SU-DHL-6 (cell line): ENCODE measurements at regions not wholly inside any gene's neighbourhood (a gene's known extent, or its start where the extent isn't known, plus 50 kb on each side); places are given as distances from the start of the nearest gene placed in this dataset.

Source experiments
- H2AFZ ChIP-seq: fragments of 200-600 bp; sonication (generic); 2 replicates; pipeline ENCODE4 v1.6.1; 2014; ENCODE audit warnings: low read depth, mild to moderate bottlenecking, moderate library complexity, mixed read lengths, antibody characterized with exemption, low read length; ENCODE audit not compliant: severe bottlenecking
- H3F3A ChIP-seq: fragments of 200-600 bp; shearing (Covaris generic); 2 replicates; pipeline ENCODE4 v1.6.0; 2016; ENCODE audit warnings: antibody characterized with exemption, mild to moderate bottlenecking; ENCODE audit not compliant: insufficient read depth
- H3K27ac ChIP-seq: fragments of 200-600 bp; sonication (generic); 2 replicates; pipeline ENCODE4 v1.5.1; 2016; ENCODE audit warnings: low read depth, mild to moderate bottlenecking, low read length, moderate library complexity, mixed read lengths
- H3K27me3 ChIP-seq: fragments of 200-600 bp; sonication (generic), shearing (Covaris generic); 2 replicates; pipeline ENCODE4 v1.6.0; 2014; ENCODE audit warnings: mild to moderate bottlenecking, low read length
- H3K36me3 ChIP-seq: fragments of 200-600 bp; sonication (generic); 2 replicates; pipeline ENCODE4 v1.6.1; 2014; ENCODE audit warnings: mild to moderate bottlenecking, low read length, mixed read lengths
- H3K4me2 ChIP-seq: fragments of 300-600, 200-600 bp; shearing (Covaris generic), sonication (generic); 2 replicates; pipeline ENCODE4 v1.6.0; 2014; ENCODE audit warnings: low read length, low read depth, mild to moderate bottlenecking; ENCODE audit not compliant: poor library complexity, severe bottlenecking
- H3K4me3 ChIP-seq: fragments of 200-600 bp; sonication (generic); 2 replicates; pipeline ENCODE4 v1.5.1; 2014; ENCODE audit warnings: antibody characterized with exemption, low read length, mild to moderate bottlenecking, mixed read lengths; ENCODE audit not compliant: insufficient read depth, poor library complexity, severe bottlenecking
- H3K79me2 ChIP-seq: fragments of 200-600 bp; sonication (generic); 2 replicates; pipeline ENCODE4 v1.6.1; 2014; ENCODE audit warnings: mild to moderate bottlenecking, low read length, moderate library complexity; ENCODE audit not compliant: insufficient read depth
- H3K9ac ChIP-seq: fragments of 200-600 bp; sonication (generic); 2 replicates; pipeline ENCODE4 v1.7.0; 2014; ENCODE audit warnings: mild to moderate bottlenecking, low read length
- H3K9me2 ChIP-seq: fragments of 200-600 bp; sonication (generic); replicated peaks from 2 replicates; pipeline ENCODE4 v1.6.1; 2014; ENCODE audit warnings: low read length; ENCODE audit not compliant: insufficient read depth
- H3K9me3 ChIP-seq: fragments of 200-600 bp; sonication (generic); 2 replicates; pipeline ENCODE4 v1.6.1; 2014; ENCODE audit warnings: low read length, mixed read lengths; ENCODE audit not compliant: insufficient read depth
- H4K20me1 ChIP-seq: fragments of 200-600 bp; sonication (generic); 2 replicates; pipeline ENCODE4 v1.6.1; 2014; ENCODE audit warnings: low read depth, mild to moderate bottlenecking, antibody characterized with exemption, low read length, moderate library complexity, mixed read lengths
- EZH2phosphoT487 ChIP-seq: fragments of 200-600 bp; sonication (generic), shearing (Covaris generic); conservative IDR thresholded peaks from 2 replicates; pipeline ENCODE4 v1.6.1; 2018; ENCODE audit warnings: mild to moderate bottlenecking, antibody characterized with exemption, low read length, moderate library complexity, mixed read lengths
- TF ChIP-seq, protein P1 (sequence below): fragments of 200-600 bp; sonication (generic); IDR thresholded peaks from one replicate; pipeline ENCODE4 v1.5.1; 2017; ENCODE audit warnings: antibody characterized with exemption, mild to moderate bottlenecking, low read length, moderate library complexity; ENCODE audit not compliant: insufficient read depth, poor library complexity, severe bottlenecking

DNA sequence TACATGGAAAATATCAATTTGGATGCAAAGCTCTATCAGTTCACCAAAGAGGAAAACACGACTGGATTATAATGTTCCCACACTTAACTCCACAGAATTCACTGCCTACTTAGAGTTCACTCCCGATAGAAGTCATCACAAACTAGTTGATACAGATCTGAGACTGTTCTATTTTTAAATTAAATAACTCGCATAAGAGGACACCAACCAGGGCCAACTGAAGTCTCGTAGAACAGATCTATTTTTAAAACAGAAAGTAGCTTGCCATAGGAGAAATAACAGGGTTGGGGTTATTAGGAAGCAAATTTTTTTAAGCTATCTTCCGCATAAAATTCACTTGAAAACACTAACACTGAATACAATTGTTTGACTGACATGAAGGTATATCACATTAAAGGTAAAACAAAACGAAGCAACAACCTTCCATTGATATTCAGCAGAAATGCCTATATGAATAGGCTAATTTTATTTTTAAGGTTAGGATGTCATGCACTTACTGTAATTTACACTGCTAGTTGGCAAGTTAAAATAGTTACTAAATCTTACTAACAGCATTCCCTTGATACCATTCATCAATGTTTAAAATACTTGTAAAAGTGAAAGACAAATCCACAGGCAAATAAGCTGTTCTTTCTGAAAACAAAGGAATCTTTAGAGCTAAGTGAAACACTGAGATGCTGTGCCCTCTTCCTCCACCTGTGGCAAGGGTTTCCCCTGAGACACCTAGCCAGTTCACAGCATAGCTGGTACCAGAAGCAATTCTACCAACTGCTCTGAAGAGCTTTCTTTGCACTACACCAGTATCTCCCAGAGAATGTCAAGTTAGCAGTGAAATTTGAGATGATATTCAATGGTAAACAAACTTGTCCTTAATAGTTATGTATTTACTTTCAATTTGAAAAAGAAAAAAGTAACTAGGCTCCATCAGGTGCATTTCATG lies 186.7 kb upstream of the ANK3 start:
- Histone ChIP-seq H3K79me2 (no peaks in the 10 kb centered on the region), H3K4me2 (no peak overlapping the region), H3K27ac (no peak overlapping the region), H3K27me3 (no peaks in the 10 kb centered on the region), H3K4me3 (no peak overlapping the region), H3K9me3 (no peaks in the 10 kb centered on the region), H3K9ac (no peak overlapping the region), H3F3A (no peaks in the 10 kb centered on the region), H3K9me2 (no peaks in the 10 kb centered on the region), H2AFZ (no peak overlapping the region), H4K20me1 (no peaks in the 10 kb centered on the region), H3K36me3 (no peaks in the 10 kb centered on the region)
- TF ChIP-seq EZH2phosphoT487, result no peak
- TF ChIP-seq, protein P1, sequence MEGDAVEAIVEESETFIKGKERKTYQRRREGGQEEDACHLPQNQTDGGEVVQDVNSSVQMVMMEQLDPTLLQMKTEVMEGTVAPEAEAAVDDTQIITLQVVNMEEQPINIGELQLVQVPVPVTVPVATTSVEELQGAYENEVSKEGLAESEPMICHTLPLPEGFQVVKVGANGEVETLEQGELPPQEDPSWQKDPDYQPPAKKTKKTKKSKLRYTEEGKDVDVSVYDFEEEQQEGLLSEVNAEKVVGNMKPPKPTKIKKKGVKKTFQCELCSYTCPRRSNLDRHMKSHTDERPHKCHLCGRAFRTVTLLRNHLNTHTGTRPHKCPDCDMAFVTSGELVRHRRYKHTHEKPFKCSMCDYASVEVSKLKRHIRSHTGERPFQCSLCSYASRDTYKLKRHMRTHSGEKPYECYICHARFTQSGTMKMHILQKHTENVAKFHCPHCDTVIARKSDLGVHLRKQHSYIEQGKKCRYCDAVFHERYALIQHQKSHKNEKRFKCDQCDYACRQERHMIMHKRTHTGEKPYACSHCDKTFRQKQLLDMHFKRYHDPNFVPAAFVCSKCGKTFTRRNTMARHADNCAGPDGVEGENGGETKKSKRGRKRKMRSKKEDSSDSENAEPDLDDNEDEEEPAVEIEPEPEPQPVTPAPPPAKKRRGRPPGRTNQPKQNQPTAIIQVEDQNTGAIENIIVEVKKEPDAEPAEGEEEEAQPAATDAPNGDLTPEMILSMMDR, result no peak

- no peaks in the 10 kb centered on the region for H3F3A ChIP-seq
- no peak overlapping the region for H3K4me2 ChIP-seq
- H3K4me3 ChIP-seq, result no peak overlapping the region
- no peaks in the 10 kb centered on the region for H3K9me2 ChIP-seq
- H3K79me2 ChIP-seq, result no peaks in the 10 kb centered on the region
- H4K20me1 ChIP-seq, result no peaks in the 10 kb centered on the region
- H3K9me3 ChIP-seq, result no peaks in the 10 kb centered on the region
- H2AFZ ChIP-seq, result no peak overlapping the region
- no peaks in the 10 kb centered on the region for H3K27me3 ChIP-seq
- TF ChIP-seq EZH2phosphoT487, result no peak
- H3K9ac ChIP-seq, result no peak overlapping the region
- H3K27ac ChIP-seq, result no peak overlapping the region
- H3K36me3 ChIP-seq, result no peaks in the 10 kb centered on the region
These were observed 185.4 kb upstream of the ANK3 start for GRCh38 chr10:60575105-60575504.

DNA sequence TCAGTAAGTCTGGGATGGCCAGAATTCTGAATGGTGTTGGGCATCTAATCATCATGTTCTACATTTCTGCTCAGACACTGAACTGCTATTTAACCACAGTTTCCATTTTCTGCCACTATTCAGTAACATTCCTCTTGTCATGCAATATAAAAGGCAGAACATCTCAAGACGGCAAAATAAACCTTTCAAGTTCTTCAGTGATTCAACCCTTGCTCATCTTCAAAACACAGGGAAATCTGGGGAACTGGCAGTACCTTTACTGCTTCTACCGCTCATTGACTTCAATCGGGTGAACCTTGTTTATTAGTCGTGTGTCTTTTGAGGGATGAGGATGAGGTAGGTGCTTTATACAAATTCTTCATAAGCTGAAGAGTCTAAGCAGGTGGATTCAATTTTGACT lies 184.7 kb upstream of the ANK3 start:
- Histone ChIP-seq H3K27me3 (no peaks in the 10 kb centered on the region), H3K36me3 (no peaks in the 10 kb centered on the region), H2AFZ (no peak overlapping the region), H3K4me3 (no peak overlapping the region), H3K79me2 (no peaks in the 10 kb centered on the region), H3K4me2 (no peak overlapping the region), H3K9ac (no peak overlapping the region), H3K9me2 (no peaks in the 10 kb centered on the region), H3K27ac (no peak overlapping the region), H3K9me3 (no peaks in the 10 kb centered on the region), H4K20me1 (no peaks in the 10 kb centered on the region), H3F3A (no peaks in the 10 kb centered on the region)
- TF ChIP-seq EZH2phosphoT487, result no peak
- TF ChIP-seq, protein P1, result no peak

DNA sequence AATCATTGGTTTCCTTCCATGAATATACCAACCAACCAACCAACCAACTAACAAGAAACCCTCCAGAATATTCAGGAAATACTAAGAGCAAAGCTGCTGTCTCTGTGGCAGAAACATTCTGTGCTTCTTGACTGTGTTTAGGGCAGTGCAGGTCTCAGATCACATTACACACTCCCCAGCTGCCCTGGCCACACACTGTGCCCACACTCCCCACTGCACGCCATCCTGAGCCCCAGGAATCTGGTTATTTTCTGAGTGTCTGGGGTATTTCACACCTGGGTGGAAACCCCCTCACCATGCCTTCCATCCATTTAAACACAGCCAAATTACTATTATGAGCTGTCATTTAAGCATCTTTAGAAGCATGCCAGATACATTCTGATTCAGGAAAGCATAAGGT lies 183.7 kb upstream of the ANK3 start:
- H3K9me2 ChIP-seq, result no peaks in the 10 kb centered on the region
- no peaks in the 10 kb centered on the region for H4K20me1 ChIP-seq
- no peak overlapping the region for H3K4me2 ChIP-seq
- no peaks in the 10 kb centered on the region for H3K36me3 ChIP-seq
- no peaks in the 10 kb centered on the region for H3K27me3 ChIP-seq
- H3K27ac ChIP-seq, result no peak overlapping the region
- H3K9me3 ChIP-seq, result no peaks in the 10 kb centered on the region
- H3K9ac ChIP-seq, result no peak overlapping the region
- no peak overlapping the region for H2AFZ ChIP-seq
- H3K4me3 ChIP-seq, result no peak overlapping the region
- H3F3A ChIP-seq, result no peaks in the 10 kb centered on the region
- TF ChIP-seq, protein P1, result no peak
- no peak for TF ChIP-seq EZH2phosphoT487
- H3K79me2 ChIP-seq, result no peaks in the 10 kb centered on the region
